ENCODE measurements at regions not wholly inside any gene's neighbourhood (a gene's known extent, or its start where the extent isn't known, plus 50 kb on each side); places are given as distances from the start of the nearest gene placed in this dataset.

- TF ChIP-seq CTCF (IDR thresholded peaks at IDR 0.05; ENCODE audit: extremely low read depth, insufficient read depth, missing control alignments): no peak
- DNase-seq (ENCODE audit: low spot score): no peak
- in situ Hi-C loops (cut with MboI; ENCODE audit: low pct_unique_long_range_greater_than_20kb, low sequenced_read_pairs, unreplicated experiment): no loop called here
Measured at GRCh38 chr10:105726149-105726548, 1085.1 kb downstream of the SORCS3 start.

- no peak for TF ChIP-seq CTCF (IDR thresholded peaks at IDR 0.05; ENCODE audit: extremely low read depth, insufficient read depth, missing control alignments)
Measured at GRCh38 chr10:105725007-105725406, 1083.9 kb downstream of the SORCS3 start.

GRCh38 chr10:105718207-105718995, 1077.3 kb downstream of the SORCS3 start:
- no peak for TF ChIP-seq CTCF (IDR thresholded peaks at IDR 0.05; ENCODE audit: extremely low read depth, insufficient read depth, missing control alignments)
- DNase-seq (ENCODE audit: low spot score): no peak
- in situ Hi-C loops (cut with MboI; ENCODE audit: low pct_unique_long_range_greater_than_20kb, low sequenced_read_pairs, unreplicated experiment): no loop called here

More at GRCh38 chr10:105725007-105725406, 1083.9 kb downstream of the SORCS3 start:
- DNase-seq (ENCODE audit: low spot score): no peak
- in situ Hi-C loops (cut with MboI; ENCODE audit: low pct_unique_long_range_greater_than_20kb, low sequenced_read_pairs, unreplicated experiment): no loop called here

GRCh38 chr10:105714728-105715127, 1073.6 kb downstream of the SORCS3 start:
- no peak for DNase-seq (ENCODE audit: low spot score)

GRCh38 chr10:105707603-105708002, 1066.5 kb downstream of the SORCS3 start:
- in situ Hi-C loops (cut with MboI; ENCODE audit: low pct_unique_long_range_greater_than_20kb, low sequenced_read_pairs, unreplicated experiment): no loop called here
- TF ChIP-seq CTCF (IDR thresholded peaks at IDR 0.05; ENCODE audit: extremely low read depth, insufficient read depth, missing control alignments): no peak

More at GRCh38 chr10:105714728-105715127, 1073.6 kb downstream of the SORCS3 start:
- TF ChIP-seq CTCF (IDR thresholded peaks at IDR 0.05; ENCODE audit: extremely low read depth, insufficient read depth, missing control alignments): no peak
- in situ Hi-C loops (cut with MboI; ENCODE audit: low pct_unique_long_range_greater_than_20kb, low sequenced_read_pairs, unreplicated experiment): no loop called here

GRCh38 chr10:105706281-105707026, 1065.4 kb downstream of the SORCS3 start:
- in situ Hi-C loops (cut with MboI; ENCODE audit: low pct_unique_long_range_greater_than_20kb, low sequenced_read_pairs, unreplicated experiment): no loop called here
- no peak for DNase-seq (ENCODE audit: low spot score)
- no peak for TF ChIP-seq CTCF (IDR thresholded peaks at IDR 0.05; ENCODE audit: extremely low read depth, insufficient read depth, missing control alignments)

More at GRCh38 chr10:105707603-105708002, 1066.5 kb downstream of the SORCS3 start:
- DNase-seq (ENCODE audit: low spot score): no peak

Measured in GM13977 (cell line).